PC-3 (cell line): ENCODE measurements at regions not wholly inside any gene's neighbourhood (a gene's known extent, or its start where the extent isn't known, plus 50 kb on each side); places are given as distances from the start of the nearest gene placed in this dataset.

ENCODE experiments used
- CTCF ChIP-seq: fragments of 300-600 bp; sonication (generic); conservative IDR thresholded peaks from 2 replicates; pipeline ENCODE4 v1.5.1; 2017; ENCODE audit warnings: antibody characterized with exemption, low read depth, mild to moderate bottlenecking, low read length
- EZH2phosphoT487 ChIP-seq: fragments of 300-600 bp; sonication (generic); IDR thresholded peaks from 2 replicates; pipeline ENCODE4 v1.6.1; 2018; ENCODE audit warnings: mild to moderate bottlenecking, antibody characterized with exemption, low read length, borderline replicate concordance

GRCh38 chr1:163459539-163459938 is 137.8 kb downstream of the NUF2 start:
- TF ChIP-seq CTCF (no peak), EZH2phosphoT487 (no peak)
